Ectodermal cell (in vitro differentiated cells): ENCODE measurements at regions not wholly inside any gene's neighbourhood (a gene's known extent, or its start where the extent isn't known, plus 50 kb on each side); places are given as distances from the start of the nearest gene placed in this dataset.

ENCODE experiments used
- H3K27ac ChIP-seq: 2 replicates; pipeline ENCODE4 v1.7.0; 2013; ENCODE audit warnings: mild to moderate bottlenecking, low read depth, low read length; ENCODE audit not compliant: insufficient read depth, poor library complexity, severe bottlenecking
- H3K27me3 ChIP-seq: 2 replicates; pipeline ENCODE4 v1.7.0; 2013; ENCODE audit warnings: mild to moderate bottlenecking, low read length; ENCODE audit not compliant: insufficient read depth, control insufficient read depth, poor library complexity, severe bottlenecking
- H3K36me3 ChIP-seq: one replicate; pipeline ENCODE4 v1.7.0; 2013; ENCODE audit warnings: low read length; ENCODE audit not compliant: control insufficient read depth, insufficient read depth
- H3K4me1 ChIP-seq: one replicate; pipeline ENCODE4 v1.7.0; 2013; ENCODE audit warnings: low read length; ENCODE audit not compliant: control insufficient read depth, insufficient read depth
- H3K4me3 ChIP-seq: 2 replicates; pipeline ENCODE4 v1.7.0; 2013; ENCODE audit warnings: low read depth, low read length, control low read depth; ENCODE audit not compliant: insufficient read depth
- H3K9me3 ChIP-seq: 2 replicates; pipeline ENCODE4 v1.7.0; 2013; ENCODE audit warnings: mild to moderate bottlenecking, low read length, moderate library complexity; ENCODE audit not compliant: control insufficient read depth
- WGBS, 2 experiments: methylation state at CpG; one replicate each; pipeline ENCODE4 v1.1.7; 2013; ENCODE audit warnings: missing lambda C conversion rate in 2 of 2; 5-methylcytosine and 5-hydroxymethylcytosine counted together

- Histone ChIP-seq H3K4me3 (no peak overlapping the region), H3K27me3 (no peaks in the 10 kb centered on the region), H3K9me3 (no peaks in the 10 kb centered on the region), H3K36me3 (no peaks in the 10 kb centered on the region), H3K4me1 (no peaks in the 10 kb centered on the region), H3K27ac (no peak overlapping the region)
- 86 to 94% methylated on average over 4 of the region's 4 CpGs for WGBS, 2 experiments
Observed at GRCh38 chr21:19981938-19982337, 1016.3 kb upstream of the NCAM2 start.

- WGBS, 2 experiments, result 100% methylated on average over 2 of the region's 2 CpGs
- H3K27me3 ChIP-seq, result no peaks in the 10 kb centered on the region
- H3K4me1 ChIP-seq, result no peaks in the 10 kb centered on the region
- no peaks in the 10 kb centered on the region for H3K9me3 ChIP-seq
- no peaks in the 10 kb centered on the region for H3K36me3 ChIP-seq
- no peak overlapping the region for H3K4me3 ChIP-seq
- no peak overlapping the region for H3K27ac ChIP-seq
Observed at GRCh38 chr21:19986396-19986795, 1011.8 kb upstream of the NCAM2 start.

- Histone ChIP-seq H3K4me3 (no peak overlapping the region), H3K27me3 (no peaks in the 10 kb centered on the region), H3K9me3 (no peaks in the 10 kb centered on the region), H3K27ac (no peak overlapping the region), H3K4me1 (no peaks in the 10 kb centered on the region), H3K36me3 (no peaks in the 10 kb centered on the region)
- 85 to 93% methylated on average over 2 to 3 of the region's 4 CpGs for WGBS, 2 experiments
Observed at GRCh38 chr21:19987671-19988070, 1010.5 kb upstream of the NCAM2 start.

- no peaks in the 10 kb centered on the region for H3K4me1 ChIP-seq
- no peak overlapping the region for H3K27ac ChIP-seq
- no peaks in the 10 kb centered on the region for H3K36me3 ChIP-seq
- no peak overlapping the region for H3K4me3 ChIP-seq
- H3K9me3 ChIP-seq, result no peaks in the 10 kb centered on the region
- H3K27me3 ChIP-seq, result no peaks in the 10 kb centered on the region
Observed at GRCh38 chr21:19992540-19992939, 1005.7 kb upstream of the NCAM2 start.

- H3K27ac ChIP-seq, result no peak overlapping the region
- 83 to 93% methylated on average over 3 to 4 of the region's 4 CpGs for WGBS, 2 experiments
- no peaks in the 10 kb centered on the region for H3K9me3 ChIP-seq
- H3K4me3 ChIP-seq, result no peak overlapping the region
- H3K4me1 ChIP-seq, result no peaks in the 10 kb centered on the region
- no peaks in the 10 kb centered on the region for H3K27me3 ChIP-seq
- H3K36me3 ChIP-seq, result no peaks in the 10 kb centered on the region
Observed at GRCh38 chr21:19993268-19993667, 1004.9 kb upstream of the NCAM2 start.

GRCh38 chr21:19995253-19995652, 1003.0 kb upstream of the NCAM2 start:
- no peaks in the 10 kb centered on the region for H3K27me3 ChIP-seq
- no peak overlapping the region for H3K4me3 ChIP-seq
- no peaks in the 10 kb centered on the region for H3K36me3 ChIP-seq
- no peak overlapping the region for H3K27ac ChIP-seq
- H3K9me3 ChIP-seq, result no peaks in the 10 kb centered on the region
- WGBS, 2 experiments, result 94 to 98% methylated on average over 7 of the region's 7 CpGs
- H3K4me1 ChIP-seq, result no peaks in the 10 kb centered on the region

GRCh38 chr21:19998453-19998852, 999.8 kb upstream of the NCAM2 start:
- Histone ChIP-seq H3K27me3 (no peaks in the 10 kb centered on the region), H3K4me1 (no peaks in the 10 kb centered on the region), H3K4me3 (no peak overlapping the region), H3K27ac (no peak overlapping the region), H3K9me3 (no peaks in the 10 kb centered on the region), H3K36me3 (no peaks in the 10 kb centered on the region)
- 92 to 94% methylated on average over 5 of the region's 5 CpGs for WGBS, 2 experiments

- no peak overlapping the region for H3K27ac ChIP-seq
- H3K36me3 ChIP-seq, result no peaks in the 10 kb centered on the region
- H3K27me3 ChIP-seq, result no peaks in the 10 kb centered on the region
- 93 to 95% methylated on average over 22 to 23 of the region's 23 CpGs for WGBS, 2 experiments
- no peaks in the 10 kb centered on the region for H3K4me1 ChIP-seq
- H3K9me3 ChIP-seq, result no peaks in the 10 kb centered on the region
- no peak overlapping the region for H3K4me3 ChIP-seq
Observed at GRCh38 chr21:19999369-20000272, 998.6 kb upstream of the NCAM2 start.

GRCh38 chr21:20004367-20004766, 993.8 kb upstream of the NCAM2 start:
- WGBS, 2 experiments, result 90 to 98% methylated on average over 3 of the region's 3 CpGs
- Histone ChIP-seq H3K27ac (no peak overlapping the region), H3K36me3 (no peaks in the 10 kb centered on the region), H3K9me3 (no peaks in the 10 kb centered on the region), H3K4me3 (no peak overlapping the region), H3K4me1 (no peaks in the 10 kb centered on the region), H3K27me3 (no peaks in the 10 kb centered on the region)

- Histone ChIP-seq H3K27ac (no peak overlapping the region), H3K4me3 (no peak overlapping the region), H3K4me1 (no peaks in the 10 kb centered on the region), H3K36me3 (no peaks in the 10 kb centered on the region), H3K9me3 (no peaks in the 10 kb centered on the region), H3K27me3 (no peaks in the 10 kb centered on the region)
- 96% methylated on average over 4 of the region's 4 CpGs; no CpG with 5 or more reads in 1 of the 2 experiments for WGBS, 2 experiments
Observed at GRCh38 chr21:20010691-20011200, 987.5 kb upstream of the NCAM2 start.
